WTC11 (cell line): ENCODE measurements at regions not wholly inside any gene's neighbourhood (a gene's known extent, or its start where the extent isn't known, plus 50 kb on each side); places are given as distances from the start of the nearest gene placed in this dataset.

ENCODE experiments used
- AFF4 ChIP-seq: sonication (generic); formaldehyde crosslinking; IDR thresholded peaks from 2 replicates; pipeline ENCODE4 v1.8.1; 2023; ENCODE audit warnings: mild to moderate bottlenecking, missing genetic modification reagents, borderline replicate concordance
- ATF2 ChIP-seq: sonication (generic); formaldehyde crosslinking; IDR thresholded peaks from 2 replicates; pipeline ENCODE4 v1.8.1; 2022; ENCODE audit warnings: low read depth, missing genetic modification reagents, borderline replicate concordance
- ATF3 ChIP-seq: sonication (generic); formaldehyde crosslinking; conservative IDR thresholded peaks from 2 replicates; pipeline ENCODE4 v1.8.1; 2022; ENCODE audit warnings: mild to moderate bottlenecking, missing genetic modification reagents
- CTCF ChIP-seq: fragments of 200-600 bp; IDR thresholded peaks from 2 replicates; pipeline ENCODE4 v1.8.0; 2022; ENCODE audit warnings: antibody characterized with exemption
- E2F1 ChIP-seq: sonication (generic); formaldehyde crosslinking; IDR thresholded peaks from 2 replicates; pipeline ENCODE4 v1.8.0; 2022; ENCODE audit warnings: mild to moderate bottlenecking, missing genetic modification reagents
- E2F4 ChIP-seq: sonication (generic); formaldehyde crosslinking; IDR thresholded peaks from 2 replicates; pipeline ENCODE4 v1.8.1; 2022; ENCODE audit warnings: low read depth, mild to moderate bottlenecking, moderate library complexity, missing genetic modification reagents, borderline replicate concordance
- FOXP4 ChIP-seq: sonication (generic); formaldehyde crosslinking; IDR thresholded peaks from 2 replicates; pipeline ENCODE4 v1.8.0; 2022; ENCODE audit warnings: mild to moderate bottlenecking, missing genetic modification reagents
- JUN ChIP-seq: sonication (generic); formaldehyde crosslinking; IDR thresholded peaks from 2 replicates; pipeline ENCODE4 v1.8.0; 2023; ENCODE audit warnings: mild to moderate bottlenecking, missing genetic modification reagents
- MAX ChIP-seq: sonication (generic); formaldehyde crosslinking; IDR thresholded peaks from 2 replicates; pipeline ENCODE4 v1.8.0; 2022; ENCODE audit warnings: mild to moderate bottlenecking, missing genetic modification reagents
- NFE2L1 ChIP-seq: sonication (generic); formaldehyde crosslinking; IDR thresholded peaks from 2 replicates; pipeline ENCODE4 v1.8.1; 2023; ENCODE audit warnings: missing genetic modification reagents
- TCF7 ChIP-seq: sonication (generic); formaldehyde crosslinking; IDR thresholded peaks from 2 replicates; pipeline ENCODE4 v1.8.0; 2022; ENCODE audit warnings: mild to moderate bottlenecking, low read depth, missing genetic modification reagents, moderate library complexity
- USF2 ChIP-seq: sonication (generic); formaldehyde crosslinking; IDR thresholded peaks from 2 replicates; pipeline ENCODE4 v1.8.1; 2023; ENCODE audit warnings: mild to moderate bottlenecking, missing genetic modification reagents, moderate library complexity
- ZBTB21 ChIP-seq: sonication (generic); formaldehyde crosslinking; IDR thresholded peaks from 2 replicates; pipeline ENCODE4 v1.8.1; 2023; ENCODE audit warnings: mild to moderate bottlenecking, missing genetic modification reagents, borderline replicate concordance

GRCh38 chr2:16317211-16317830, 348.3 kb downstream of the CYRIA start:
- TF ChIP-seq TCF7 (CRISPR knock-in tag) (no peak), CTCF (no peak), E2F1 (no peak), JUN (CRISPR knock-in tag) (no peak), FOXP4 (CRISPR knock-in tag) (no peak), E2F4 (CRISPR knock-in tag) (no peak), ATF2 (CRISPR knock-in tag) (no peak), AFF4 (no peak), NFE2L1 (no peak), MAX (CRISPR knock-in tag) (no peak), ATF3 (CRISPR knock-in tag) (no peak), USF2 (CRISPR knock-in tag) (no peak), ZBTB21 (CRISPR knock-in tag) (no peak)
